ENCODE measurements at regions not wholly inside any gene's neighbourhood (a gene's known extent, or its start where the extent isn't known, plus 50 kb on each side); places are given as distances from the start of the nearest gene placed in this dataset.

GRCh38 chr14:80390906-80391305 is 179.6 kb upstream of the DIO2 start:
- no peak for TF ChIP-seq CTCF (IDR thresholded peaks at IDR 0.05; ENCODE audit: low read depth, low read length)
- TF ChIP-seq MAX (IDR thresholded peaks at IDR 0.05; ENCODE audit: low read depth, low read length): no peak
- TF ChIP-seq POLR2A (IDR thresholded peaks at IDR 0.05; ENCODE audit: extremely low read depth, insufficient read length): no peak
- no peak for TF ChIP-seq MYC (IDR thresholded peaks at IDR 0.05; ENCODE audit: low read depth, low read length)
